Nephron progenitor cell (in vitro differentiated cells): ENCODE measurements at regions not wholly inside any gene's neighbourhood (a gene's known extent, or its start where the extent isn't known, plus 50 kb on each side); places are given as distances from the start of the nearest gene placed in this dataset.

ENCODE experiments used
- DNase-seq: peaks from one replicate; pipeline ENCODE4 v3.0.0; 2021
- H3K27ac Mint-ChIP-seq: 2 replicates; pipeline ENCODE4 v1.8.0; 2021; ENCODE audit warnings: mild to moderate bottlenecking, moderate library complexity, mixed read lengths
- H3K27me3 Mint-ChIP-seq: 2 replicates; pipeline ENCODE4 v1.8.0; 2021; ENCODE audit warnings: mild to moderate bottlenecking, low read depth, mixed read lengths; ENCODE audit not compliant: poor library complexity
- H3K36me3 Mint-ChIP-seq: 2 replicates; pipeline ENCODE4 v1.8.0; 2021; ENCODE audit warnings: low read depth, mixed read lengths
- H3K4me1 Mint-ChIP-seq: 2 replicates; pipeline ENCODE4 v1.8.0; 2021; ENCODE audit warnings: mixed read lengths
- H3K4me3 Mint-ChIP-seq: 2 replicates; pipeline ENCODE4 v1.8.0; 2021; ENCODE audit warnings: mild to moderate bottlenecking, moderate library complexity, mixed read lengths
- H3K9me3 Mint-ChIP-seq: 2 replicates; pipeline ENCODE4 v1.8.0; 2021; ENCODE audit warnings: mild to moderate bottlenecking, moderate library complexity, mixed read lengths
- TF ChIP-seq, protein P1 (sequence below): fragments of 200-600 bp; sonication (generic); IDR thresholded peaks from 2 replicates; pipeline ENCODE4 v1.5.0; 2021; ENCODE audit warnings: antibody characterized with exemption

DNA sequence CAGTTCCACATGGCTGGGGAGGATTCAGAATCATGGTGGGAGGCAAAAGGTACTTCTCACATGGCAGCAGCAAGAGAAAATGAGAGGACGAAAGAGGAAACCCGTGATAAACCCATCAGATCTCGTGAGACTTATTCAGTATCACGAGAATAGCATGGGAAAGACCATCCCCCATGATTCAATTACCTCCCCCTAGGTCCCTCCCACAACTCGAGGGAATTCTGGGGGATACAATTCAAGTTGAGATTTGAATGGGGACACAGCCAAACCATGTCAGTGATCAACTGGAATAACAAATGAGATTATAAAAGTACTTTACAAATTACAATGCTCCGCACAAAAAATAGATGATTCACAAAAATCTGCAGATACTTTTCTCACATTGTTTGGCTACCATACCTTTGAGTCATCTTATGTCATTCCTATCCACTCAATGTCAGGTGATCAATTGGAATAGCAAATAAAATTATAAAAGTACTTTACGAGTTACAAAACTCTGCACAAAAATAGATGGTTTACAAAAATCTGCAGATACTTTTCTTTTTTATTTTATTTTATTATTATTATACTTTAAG is 338.9 kb downstream of the C12orf50 start:
- H3K4me3 Mint-ChIP-seq = no peak overlapping the region
- H3K9me3 Mint-ChIP-seq = peaks cover 3% of the 10 kb centered on the region
- H3K36me3 Mint-ChIP-seq = no peaks in the 10 kb centered on the region
- H3K27ac Mint-ChIP-seq = peak overlapping the region; percentile 70
- TF ChIP-seq, protein P1, sequence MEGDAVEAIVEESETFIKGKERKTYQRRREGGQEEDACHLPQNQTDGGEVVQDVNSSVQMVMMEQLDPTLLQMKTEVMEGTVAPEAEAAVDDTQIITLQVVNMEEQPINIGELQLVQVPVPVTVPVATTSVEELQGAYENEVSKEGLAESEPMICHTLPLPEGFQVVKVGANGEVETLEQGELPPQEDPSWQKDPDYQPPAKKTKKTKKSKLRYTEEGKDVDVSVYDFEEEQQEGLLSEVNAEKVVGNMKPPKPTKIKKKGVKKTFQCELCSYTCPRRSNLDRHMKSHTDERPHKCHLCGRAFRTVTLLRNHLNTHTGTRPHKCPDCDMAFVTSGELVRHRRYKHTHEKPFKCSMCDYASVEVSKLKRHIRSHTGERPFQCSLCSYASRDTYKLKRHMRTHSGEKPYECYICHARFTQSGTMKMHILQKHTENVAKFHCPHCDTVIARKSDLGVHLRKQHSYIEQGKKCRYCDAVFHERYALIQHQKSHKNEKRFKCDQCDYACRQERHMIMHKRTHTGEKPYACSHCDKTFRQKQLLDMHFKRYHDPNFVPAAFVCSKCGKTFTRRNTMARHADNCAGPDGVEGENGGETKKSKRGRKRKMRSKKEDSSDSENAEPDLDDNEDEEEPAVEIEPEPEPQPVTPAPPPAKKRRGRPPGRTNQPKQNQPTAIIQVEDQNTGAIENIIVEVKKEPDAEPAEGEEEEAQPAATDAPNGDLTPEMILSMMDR = no peak
- H3K4me1 Mint-ChIP-seq = peaks cover 11% of the 10 kb centered on the region
- DNase-seq = no peak
- peaks cover 3% of the 10 kb centered on the region for H3K27me3 Mint-ChIP-seq

DNA sequence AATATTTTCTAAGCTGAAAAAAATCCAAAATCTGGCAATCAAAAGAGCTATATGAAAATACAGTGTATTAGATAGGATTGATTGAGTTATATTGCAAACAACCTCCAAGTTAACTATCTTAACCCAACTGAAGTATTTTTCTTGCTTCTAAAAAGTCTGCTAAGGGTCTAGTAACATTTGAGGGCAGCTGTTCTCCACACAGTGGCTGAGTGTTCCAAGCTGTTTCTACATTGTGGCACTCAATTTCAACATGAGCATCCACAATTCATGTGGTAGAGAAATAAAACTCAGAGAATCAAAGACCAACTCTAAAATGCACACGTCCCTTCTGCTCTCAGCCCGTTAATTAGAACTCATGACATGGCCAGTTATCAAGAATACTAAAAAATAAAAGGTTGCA is 340.0 kb downstream of the C12orf50 start:
- peaks cover 3% of the 10 kb centered on the region for H3K27me3 Mint-ChIP-seq
- TF ChIP-seq, protein P1 = no peak
- H3K36me3 Mint-ChIP-seq = no peaks in the 10 kb centered on the region
- peaks cover 11% of the 10 kb centered on the region for H3K4me1 Mint-ChIP-seq
- no peak overlapping the region for H3K27ac Mint-ChIP-seq
- H3K9me3 Mint-ChIP-seq = peaks cover 3% of the 10 kb centered on the region
- no peak overlapping the region for H3K4me3 Mint-ChIP-seq
- DNase-seq = no peak

DNA sequence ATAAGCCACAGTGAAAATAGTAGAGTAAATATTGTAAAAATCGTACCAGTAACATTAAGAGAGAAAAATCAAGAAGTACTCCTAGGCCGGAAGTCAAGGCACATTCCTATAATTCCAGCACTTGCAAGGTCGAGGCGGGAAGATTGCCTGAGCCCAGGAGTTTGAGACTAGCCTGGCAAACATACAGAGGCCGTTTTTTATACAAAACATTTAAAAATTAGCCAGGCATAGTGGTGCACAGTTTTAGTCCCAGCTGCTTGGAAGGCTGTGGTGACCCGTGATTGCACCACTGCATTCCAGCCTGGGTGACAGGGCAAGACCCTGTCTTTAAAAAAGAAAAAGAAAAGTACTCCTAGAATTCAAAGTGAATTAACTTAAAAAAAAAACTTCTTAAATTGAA is 341.8 kb downstream of the C12orf50 start:
- Mint-ChIP-seq H3K36me3 (no peaks in the 10 kb centered on the region), H3K27ac (peak overlapping the region; percentile 10), H3K27me3 (no peaks in the 10 kb centered on the region), H3K9me3 (peaks cover 3% of the 10 kb centered on the region), H3K4me1 (peaks cover under 1% of the 10 kb centered on the region), H3K4me3 (no peak overlapping the region)
- peak; percentile 2 for DNase-seq
- TF ChIP-seq, protein P1 = no peak

DNA sequence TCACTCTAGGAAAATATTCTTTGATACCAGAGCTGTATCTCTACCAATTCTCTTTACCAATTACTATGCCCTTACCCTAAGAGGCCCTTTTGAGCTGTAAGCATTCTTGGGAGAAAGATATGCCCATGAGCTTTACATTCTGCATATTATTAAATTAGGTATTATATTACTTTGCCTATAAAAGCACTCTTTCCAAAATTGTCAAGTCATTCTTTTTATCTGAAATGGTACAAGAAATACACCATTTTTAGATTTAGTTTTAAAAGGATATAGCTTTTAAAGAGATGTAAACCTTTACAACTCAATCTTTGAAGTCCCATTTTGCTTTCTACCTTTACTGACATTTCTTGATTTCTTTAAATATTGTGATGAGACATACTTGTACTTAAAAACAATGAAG is 343.5 kb downstream of the C12orf50 start:
- H3K27ac Mint-ChIP-seq = no peak overlapping the region
- H3K36me3 Mint-ChIP-seq = no peaks in the 10 kb centered on the region
- no peaks in the 10 kb centered on the region for H3K4me1 Mint-ChIP-seq
- peaks cover 3% of the 10 kb centered on the region for H3K9me3 Mint-ChIP-seq
- H3K27me3 Mint-ChIP-seq = no peaks in the 10 kb centered on the region
- TF ChIP-seq, protein P1 = no peak
- no peak for DNase-seq
- H3K4me3 Mint-ChIP-seq = no peak overlapping the region

DNA sequence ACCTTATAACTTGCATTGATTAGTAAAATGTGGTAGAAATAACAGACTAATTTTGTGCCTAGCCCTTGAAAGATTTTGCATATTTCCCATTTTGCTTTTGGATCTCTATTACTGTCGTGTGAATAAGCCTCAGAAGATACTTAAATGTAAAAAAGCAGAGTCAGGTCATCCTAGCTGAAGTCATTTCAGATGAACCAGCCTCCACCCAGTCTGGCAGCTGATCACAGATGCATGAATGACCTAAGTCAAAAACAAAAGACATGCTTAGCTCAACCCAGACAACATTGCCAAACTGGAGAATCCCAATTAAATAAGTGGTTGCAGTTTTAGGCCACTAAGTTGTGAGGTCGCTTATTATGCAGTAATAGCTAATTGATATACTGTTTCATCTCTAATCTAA is 349.9 kb downstream of the C12orf50 start:
- DNase-seq = no peak
- Mint-ChIP-seq H3K27ac (no peak overlapping the region), H3K27me3 (no peaks in the 10 kb centered on the region), H3K36me3 (no peaks in the 10 kb centered on the region), H3K4me3 (no peak overlapping the region), H3K9me3 (no peaks in the 10 kb centered on the region), H3K4me1 (peaks cover 5% of the 10 kb centered on the region)
- TF ChIP-seq, protein P1 = no peak

DNA sequence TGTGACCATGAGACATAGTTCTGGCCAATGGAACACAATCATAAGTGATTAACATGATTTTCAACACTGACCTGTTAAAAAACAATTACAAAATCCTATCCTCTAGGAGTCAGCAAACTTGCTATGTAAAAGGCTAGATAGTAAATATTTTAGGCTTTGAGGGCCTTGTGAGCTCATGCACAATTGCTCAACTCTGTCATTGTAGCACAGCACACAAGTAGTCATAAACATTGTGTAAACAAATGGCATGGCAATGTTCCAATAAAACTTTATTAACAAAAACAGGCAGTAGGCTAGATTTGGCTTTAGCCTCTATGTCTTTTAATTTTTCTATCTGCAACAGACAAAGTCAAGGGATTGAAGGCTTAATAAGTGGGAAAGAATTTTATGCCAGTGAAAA is 350.7 kb downstream of the C12orf50 start:
- H3K9me3 Mint-ChIP-seq = no peaks in the 10 kb centered on the region
- H3K27ac Mint-ChIP-seq = no peak overlapping the region
- no peaks in the 10 kb centered on the region for H3K36me3 Mint-ChIP-seq
- no peaks in the 10 kb centered on the region for H3K27me3 Mint-ChIP-seq
- no peak for DNase-seq
- peaks cover 5% of the 10 kb centered on the region for H3K4me1 Mint-ChIP-seq
- TF ChIP-seq, protein P1 = no peak
- no peak overlapping the region for H3K4me3 Mint-ChIP-seq
